ENCODE measurements at regions not wholly inside any gene's neighbourhood (a gene's known extent, or its start where the extent isn't known, plus 50 kb on each side); places are given as distances from the start of the nearest gene placed in this dataset.
"Not testable (repeated sequence)": the region's sequence is repeated elsewhere in the genome, so short reads cannot be mapped to it uniquely, and the experiment has no call there.

DNA sequence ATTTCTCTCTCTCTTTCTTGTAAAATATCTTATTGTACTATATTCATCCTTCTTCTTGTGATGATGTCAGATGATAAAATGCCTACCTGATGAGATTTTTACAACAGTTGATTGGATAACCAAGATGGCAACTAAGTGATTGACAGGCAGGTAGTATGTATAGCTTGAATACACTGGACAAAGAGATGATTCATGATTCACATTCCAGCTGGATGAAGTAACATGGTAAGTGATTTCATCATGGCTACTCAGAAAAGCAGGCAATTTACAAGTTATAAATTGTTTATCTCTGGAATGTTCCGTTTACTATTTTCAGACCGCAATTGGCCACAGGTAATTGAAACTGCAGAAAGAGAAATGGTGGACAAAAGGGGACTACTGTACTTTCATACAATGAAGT, 1471.7 kb upstream of the C9orf72 start:
- peak; percentile 16 for DNase-seq

DNA sequence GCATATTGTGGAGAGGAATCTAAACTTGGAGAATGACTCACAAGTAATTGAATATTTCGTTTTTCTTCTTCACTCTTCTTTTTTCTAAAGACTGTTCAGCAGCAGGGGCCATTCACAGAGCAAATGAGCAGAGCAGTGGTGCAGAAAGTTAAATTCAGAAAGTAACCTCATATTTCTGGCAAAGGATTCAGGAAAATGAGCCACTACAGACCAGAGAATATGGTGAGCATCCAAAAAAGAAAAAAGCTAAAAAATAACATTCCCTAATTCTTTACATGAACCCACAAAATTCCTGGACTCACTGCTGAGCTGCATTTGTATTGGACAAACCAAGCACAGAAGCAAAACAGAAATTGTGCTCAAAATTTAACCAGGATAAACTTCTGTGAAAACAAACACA, 1486.8 kb upstream of the C9orf72 start:
- DNase-seq: peak; percentile 10

- no peak for DNase-seq
Observed at GRCh38 chr9:29062446-29062845, 1489.2 kb upstream of the C9orf72 start.

DNA sequence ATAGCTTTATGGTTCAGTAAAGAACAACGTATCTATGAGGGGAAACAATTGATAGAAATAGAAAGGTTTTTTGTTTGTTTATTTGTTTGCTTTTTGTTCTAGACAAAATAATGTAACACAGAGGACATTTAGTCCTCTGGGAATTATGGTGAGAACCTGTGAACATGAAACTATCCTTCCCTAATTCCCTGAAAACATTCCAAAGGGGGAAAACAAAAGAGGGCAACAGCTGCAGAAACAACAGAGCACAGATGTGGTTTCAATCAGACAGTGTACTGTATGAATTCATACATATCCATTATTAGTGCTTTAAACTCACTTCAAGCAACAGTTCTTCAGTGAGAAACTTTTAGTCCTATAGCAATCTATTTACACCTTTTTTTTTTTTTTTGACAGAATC, 1489.8 kb upstream of the C9orf72 start:
- DNase-seq: no peak

DNA sequence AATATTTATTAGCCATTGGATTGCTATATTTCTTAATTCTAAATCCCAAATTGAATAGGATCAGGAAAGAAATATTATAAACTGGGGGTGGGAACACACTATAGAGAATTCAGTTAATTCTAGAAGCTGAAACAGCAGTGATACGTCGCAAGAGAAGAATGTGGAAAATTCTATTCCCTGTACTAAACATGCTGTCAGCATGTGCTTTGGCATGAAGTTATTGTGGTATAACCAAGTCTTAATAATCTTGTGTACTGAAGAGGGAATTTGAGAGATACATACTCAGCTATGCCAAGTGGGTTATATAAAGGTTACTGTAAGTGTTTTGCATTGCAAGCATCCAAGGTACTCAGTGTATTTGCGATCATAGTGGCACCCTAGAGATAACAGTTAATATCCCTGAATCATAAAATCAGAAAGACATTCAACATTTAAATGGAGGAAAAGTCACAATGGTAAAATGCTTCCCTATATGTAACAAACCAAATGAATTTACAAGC, 1492.9 kb upstream of the C9orf72 start:
- no peak for DNase-seq

DNA sequence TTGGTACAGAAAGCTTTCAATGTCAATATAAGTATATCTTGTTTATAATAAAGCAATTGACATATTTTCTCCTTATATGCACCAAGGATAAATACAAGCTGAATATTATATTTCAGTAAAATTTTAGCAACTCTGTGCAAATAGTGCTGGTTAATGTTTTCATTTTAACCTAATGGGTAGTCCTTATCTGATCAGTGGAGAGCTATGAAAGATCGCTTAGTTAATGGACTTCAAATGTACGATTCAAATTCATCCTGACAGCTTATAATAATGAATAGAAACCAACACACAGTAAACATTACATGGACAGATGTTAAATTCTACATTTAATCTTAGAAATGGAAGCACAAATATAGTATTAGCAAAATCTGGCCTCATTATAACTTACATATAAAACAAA, 1495.2 kb upstream of the C9orf72 start:
- no peak for DNase-seq

DNA sequence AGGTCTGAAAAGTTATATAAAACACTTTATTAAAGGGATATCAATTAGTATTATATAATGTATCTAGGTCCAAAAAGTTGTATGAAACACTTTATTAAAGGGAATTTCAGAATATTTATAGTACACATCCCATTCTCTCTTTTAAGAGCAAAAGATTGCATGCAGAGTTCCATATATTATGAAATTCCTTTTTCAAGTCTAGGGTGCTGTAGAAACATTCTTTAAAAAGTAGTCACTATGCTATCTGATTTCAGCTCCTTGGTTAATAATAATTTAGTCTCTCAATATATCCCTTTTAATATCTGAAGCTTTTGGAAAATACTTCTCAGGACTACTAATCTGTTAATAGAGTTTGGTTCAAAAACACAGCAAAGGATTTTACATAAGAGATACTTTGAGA, 1496.1 kb upstream of the C9orf72 start:
- DNase-seq: no peak

GRCh38 chr9:29078063-29078666, 1504.9 kb upstream of the C9orf72 start:
- DNase-seq: no peak

DNA sequence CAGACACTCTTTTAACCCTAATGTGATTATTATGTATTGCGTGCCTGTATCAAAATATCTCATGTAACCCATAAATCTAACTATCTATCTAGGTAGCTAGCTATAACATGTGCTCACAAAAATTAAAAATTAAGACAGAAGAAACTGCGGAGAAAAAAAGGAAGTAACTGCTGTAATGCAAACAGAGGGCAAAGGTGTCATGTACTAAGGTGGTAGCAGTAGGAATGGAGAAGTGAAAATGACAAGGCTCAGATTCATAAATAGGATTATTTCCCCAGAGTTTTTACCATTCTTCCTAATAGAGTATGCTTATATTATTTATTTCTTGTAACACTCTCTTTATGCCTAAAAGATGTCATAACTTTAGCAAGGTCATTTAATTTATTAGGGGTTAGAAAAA, 1527.5 kb upstream of the C9orf72 start:
- DNase-seq: no peak

- DNase-seq: peak; percentile 55
Observed at GRCh38 chr9:29104166-29104565, 1530.9 kb upstream of the C9orf72 start.

DNA sequence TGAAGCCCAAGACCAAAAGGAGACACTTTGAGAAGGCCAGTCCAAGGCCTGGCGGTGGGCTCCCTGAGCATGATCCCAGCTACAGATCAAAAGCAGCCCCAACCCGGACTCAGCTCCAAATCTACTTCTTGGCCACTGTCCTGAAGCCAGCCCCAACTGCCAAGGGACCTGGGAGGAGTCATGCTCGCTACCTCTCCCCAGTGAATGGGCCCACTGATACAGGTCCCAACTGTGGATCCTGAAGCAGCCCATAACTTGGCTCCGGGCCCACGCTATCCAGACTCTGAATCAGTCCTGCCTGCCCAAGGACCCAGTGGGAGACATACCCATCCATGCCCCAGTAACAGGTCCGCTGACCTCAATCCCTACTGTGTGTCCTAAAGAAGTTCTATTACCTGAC, 1545.3 kb upstream of the C9orf72 start:
- no peak for DNase-seq

DNA sequence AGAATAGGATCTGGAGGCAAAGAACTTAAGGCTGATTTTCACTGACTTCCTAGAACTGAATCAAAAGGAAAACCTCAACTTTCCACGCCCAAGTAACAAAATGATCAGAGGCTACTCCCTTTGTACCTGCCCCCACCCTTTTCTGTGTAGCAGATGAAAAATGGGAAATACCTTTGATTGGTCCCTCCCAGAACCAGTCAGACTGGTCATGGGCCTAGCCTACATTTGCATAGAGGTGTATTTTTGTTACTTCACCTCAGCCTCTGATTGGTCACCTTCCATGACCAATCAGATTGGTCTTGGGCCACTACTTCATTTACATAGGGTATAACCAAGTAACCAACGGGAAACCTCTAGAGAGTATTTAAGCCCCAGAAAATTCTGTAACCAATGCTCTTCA, 1553.5 kb upstream of the C9orf72 start:
- peak; percentile 32 for DNase-seq

- peak; percentile 29 for DNase-seq
Observed at GRCh38 chr9:29129763-29130162, 1556.5 kb upstream of the C9orf72 start.

- peak; percentile 46 for DNase-seq
Observed at GRCh38 chr9:29144476-29144875, 1571.2 kb upstream of the C9orf72 start.

- no peak for DNase-seq
Observed at GRCh38 chr9:29150606-29151005, 1577.3 kb upstream of the C9orf72 start.

DNA sequence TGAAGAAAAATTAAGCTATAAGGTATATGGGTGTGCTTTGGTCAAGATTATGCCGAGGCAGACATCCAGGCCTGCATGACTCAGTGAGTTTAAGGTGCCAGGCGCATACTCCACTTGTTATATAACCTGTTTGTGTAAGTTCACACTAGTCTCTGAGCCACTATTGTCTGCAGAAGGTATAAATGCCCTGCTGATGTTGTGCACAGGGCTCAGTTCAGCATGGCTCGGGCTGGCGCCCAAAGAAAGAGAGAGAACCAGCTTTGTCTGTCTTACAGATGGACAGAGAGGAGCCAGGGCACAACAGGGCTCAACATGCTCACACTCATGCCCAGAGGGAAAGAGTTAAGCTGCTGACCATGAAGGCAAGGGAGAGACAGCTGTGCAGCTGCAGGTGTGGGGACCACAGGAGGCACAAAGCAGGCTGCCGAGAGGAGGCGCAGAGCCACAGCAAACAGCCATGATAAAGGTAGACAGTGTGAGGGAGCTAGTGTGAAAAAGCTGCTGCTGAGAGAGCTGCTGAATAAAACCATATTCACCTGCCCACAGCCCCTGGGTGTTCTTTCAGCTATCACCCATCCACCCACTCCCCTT, 1587.6 kb upstream of the C9orf72 start:
- DNase-seq: no peak

DNA sequence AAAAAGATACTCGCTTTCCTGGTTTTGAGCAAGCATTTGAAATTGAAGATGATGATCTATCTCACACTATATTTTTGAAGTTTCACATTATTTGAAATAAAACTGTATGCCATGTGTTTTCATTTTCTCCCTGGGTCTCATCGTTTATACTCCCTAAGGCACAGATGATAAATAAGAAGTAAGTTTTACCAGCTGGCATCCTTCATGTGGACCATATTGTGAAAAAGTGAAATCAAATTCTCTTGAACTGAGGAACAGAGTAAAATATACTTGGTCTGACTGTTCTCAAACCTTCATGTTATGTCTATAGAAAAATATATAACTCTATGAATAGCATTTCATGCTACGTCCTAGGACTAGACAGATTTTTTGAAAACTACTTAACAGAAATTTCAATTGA, 1600.9 kb upstream of the C9orf72 start:
- DNase-seq: no peak

DNA sequence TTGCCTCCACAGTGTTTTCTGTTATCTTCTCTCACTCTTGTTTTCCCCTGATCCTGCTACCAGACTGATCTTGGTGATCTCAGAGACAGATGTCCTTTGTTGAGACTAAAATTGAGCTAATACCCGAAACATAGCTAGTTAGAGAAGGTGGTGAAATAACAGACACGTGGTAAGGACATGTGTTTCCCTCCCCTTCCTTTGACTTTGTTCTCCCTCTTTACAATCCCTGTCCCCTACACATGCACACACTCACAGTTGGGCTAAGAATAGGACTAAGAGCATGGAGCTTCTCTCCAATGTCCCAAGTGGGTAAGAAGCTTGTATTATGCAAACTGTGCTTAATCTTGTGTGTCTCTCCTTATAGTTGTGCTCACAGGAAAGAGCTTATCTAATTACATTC, 1603.0 kb upstream of the C9orf72 start:
- peak; percentile 29 for DNase-seq

DNA sequence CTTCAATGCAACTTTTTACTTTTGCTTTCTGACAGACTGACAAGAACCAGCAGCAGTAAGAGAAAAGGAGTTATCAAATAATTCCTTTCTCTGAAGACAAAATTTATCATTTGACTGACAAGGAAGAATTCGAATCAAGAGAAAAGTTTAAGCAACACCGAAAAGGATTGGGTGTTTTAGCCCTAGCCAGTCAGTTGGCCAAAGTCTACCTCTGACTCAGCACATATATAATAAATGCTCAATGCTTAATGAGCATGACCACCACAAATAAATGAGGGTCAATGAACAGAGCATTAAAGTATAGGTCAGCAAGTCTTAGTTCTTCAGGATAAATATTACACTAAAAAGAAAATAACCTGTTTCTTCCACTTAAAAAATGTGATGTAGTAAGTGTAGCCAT, 1603.5 kb upstream of the C9orf72 start:
- DNase-seq: no peak

DNA sequence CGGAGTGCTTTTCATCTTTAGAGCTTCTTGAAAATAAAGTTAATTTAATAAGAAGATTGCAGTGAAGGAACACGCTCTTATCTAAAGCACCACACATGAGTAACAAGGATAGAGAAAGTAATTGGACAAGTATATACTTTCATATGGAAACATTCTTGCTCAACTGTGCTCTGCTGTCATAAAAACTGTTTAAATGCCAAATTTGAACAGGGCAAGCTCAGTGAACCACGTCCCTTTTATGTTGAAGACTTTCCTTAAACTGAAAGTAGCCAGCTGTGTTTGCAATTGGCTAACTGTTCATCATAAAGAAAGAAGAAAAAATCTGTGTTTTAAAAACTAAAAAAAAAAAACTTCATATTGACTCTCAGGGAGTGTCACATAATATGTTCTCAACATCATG, 1610.7 kb upstream of the C9orf72 start:
- no peak for DNase-seq

GRCh38 chr9:29188771-29189170, 1615.5 kb upstream of the C9orf72 start:
- DNase-seq: not testable (repeated sequence)

DNA sequence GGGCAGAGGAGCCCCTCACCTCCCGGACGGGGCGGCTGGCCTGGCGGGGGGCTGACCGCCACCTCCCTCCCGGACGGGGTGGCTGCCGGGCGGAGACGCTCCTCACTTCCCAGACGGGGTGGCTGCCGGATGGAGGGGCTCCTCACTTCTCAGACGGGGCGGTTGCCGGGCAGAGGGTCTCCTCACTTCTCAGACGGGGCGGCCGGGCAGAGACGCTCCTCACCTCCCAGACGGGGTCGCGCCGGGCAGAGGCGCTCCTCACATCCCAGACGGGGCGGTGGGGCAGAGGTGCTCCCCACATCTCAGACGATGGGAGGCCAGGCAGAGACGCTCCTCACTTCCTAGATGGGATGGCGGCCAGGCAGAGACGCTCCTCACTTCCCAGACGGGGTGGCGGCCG, 1615.9 kb upstream of the C9orf72 start:
- not testable (repeated sequence) for DNase-seq

DNA sequence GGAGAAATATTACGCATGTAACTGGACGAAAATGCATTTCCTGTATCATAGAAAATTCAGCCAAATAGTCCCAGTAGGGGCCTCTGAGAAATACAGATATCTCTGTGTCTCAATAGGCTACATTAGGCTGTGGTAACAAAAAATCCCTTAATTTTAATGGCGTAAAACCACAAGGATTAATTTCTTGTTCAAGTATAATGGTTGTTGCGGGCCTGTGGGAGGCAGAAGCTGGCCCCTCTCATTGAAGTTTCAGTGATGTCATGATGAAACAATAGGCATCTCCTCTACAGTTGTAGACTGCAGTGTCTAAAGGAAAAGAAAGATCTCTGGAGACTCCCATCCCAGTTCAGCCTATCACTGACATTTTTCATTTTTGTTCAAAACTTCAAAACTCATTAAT, 1625.6 kb upstream of the C9orf72 start:
- DNase-seq: no peak

DNA sequence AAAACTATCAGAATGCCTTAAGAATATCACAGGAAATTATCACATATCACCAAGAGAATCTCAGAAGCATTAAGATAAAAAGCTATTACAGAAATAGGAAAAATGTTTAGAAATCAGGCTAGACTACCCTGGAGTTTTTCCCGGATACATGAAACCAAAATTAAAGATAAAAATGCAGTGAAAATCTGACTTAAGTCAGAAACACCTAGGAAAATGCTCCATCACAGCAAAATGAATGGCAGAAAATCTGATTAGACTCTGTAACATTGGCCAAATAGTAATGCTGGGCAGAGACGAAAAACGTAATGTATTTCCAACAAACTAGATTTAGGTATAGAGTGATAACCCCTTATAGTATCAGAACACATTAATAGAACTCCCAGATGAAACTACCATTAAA, 1626.7 kb upstream of the C9orf72 start:
- no peak for DNase-seq

DNA sequence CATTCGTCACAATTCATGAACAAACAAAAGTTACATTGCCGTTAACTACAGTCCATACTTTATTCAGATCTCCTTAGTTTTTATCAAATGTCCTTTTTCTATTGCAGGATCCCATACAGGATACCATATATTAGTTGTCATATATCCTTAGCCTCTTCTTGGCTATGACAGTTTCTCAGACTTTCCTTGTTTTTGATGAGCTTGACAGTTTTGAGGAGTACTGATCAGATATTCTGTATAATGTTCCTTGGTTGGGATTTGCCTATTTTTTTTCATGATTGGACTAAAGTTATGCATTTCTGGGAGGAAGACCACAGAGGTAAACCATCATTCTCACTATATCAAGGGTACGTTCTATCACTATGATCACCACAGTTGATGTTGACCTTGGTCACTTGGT, 1627.4 kb upstream of the C9orf72 start:
- no peak for DNase-seq
